ENCODE measurements at regions not wholly inside any gene's neighbourhood (a gene's known extent, or its start where the extent isn't known, plus 50 kb on each side); places are given as distances from the start of the nearest gene placed in this dataset.

- FAIRE-seq: no peak
These were observed 139.0 kb upstream of the KCNMB2 start for GRCh38 chr3:178397202-178397601.

GRCh38 chr3:178397836-178398235 lies 138.4 kb upstream of the KCNMB2 start:
- FAIRE-seq: no peak

- no peak for FAIRE-seq
These were observed 131.3 kb upstream of the KCNMB2 start for GRCh38 chr3:178404961-178405360.

GRCh38 chr3:178405531-178405930 lies 130.7 kb upstream of the KCNMB2 start:
- FAIRE-seq: no peak

GRCh38 chr3:178406206-178406605 lies 130.0 kb upstream of the KCNMB2 start:
- no peak for FAIRE-seq

GRCh38 chr3:178415384-178415783 lies 120.9 kb upstream of the KCNMB2 start:
- FAIRE-seq: no peak

GRCh38 chr3:178417736-178418135 lies 118.5 kb upstream of the KCNMB2 start:
- no peak for FAIRE-seq

GRCh38 chr3:178419071-178419470 lies 117.2 kb upstream of the KCNMB2 start:
- FAIRE-seq: no peak

GRCh38 chr3:178420033-178420432 lies 116.2 kb upstream of the KCNMB2 start:
- FAIRE-seq: no peak

GRCh38 chr3:178421069-178421468 lies 115.2 kb upstream of the KCNMB2 start:
- no peak for FAIRE-seq

- FAIRE-seq: no peak
These were observed 113.8 kb upstream of the KCNMB2 start for GRCh38 chr3:178422406-178422805.

- FAIRE-seq: no peak
These were observed 108.2 kb upstream of the KCNMB2 start for GRCh38 chr3:178428037-178428436.

- FAIRE-seq: peak; percentile 11
These were observed 101.9 kb upstream of the KCNMB2 start for GRCh38 chr3:178434206-178434805.

GRCh38 chr3:178435575-178435974 lies 100.7 kb upstream of the KCNMB2 start:
- FAIRE-seq: no peak

- peak; percentile 89 for FAIRE-seq
These were observed 99.5 kb upstream of the KCNMB2 start for GRCh38 chr3:178436773-178437172.

GRCh38 chr3:178437236-178437635 lies 99.0 kb upstream of the KCNMB2 start:
- FAIRE-seq: no peak

- FAIRE-seq: no peak
These were observed 96.7 kb upstream of the KCNMB2 start for GRCh38 chr3:178439504-178439903.

GRCh38 chr3:178440043-178440442 lies 96.2 kb upstream of the KCNMB2 start:
- FAIRE-seq: no peak

GRCh38 chr3:178443634-178444033 lies 92.6 kb upstream of the KCNMB2 start:
- no peak for FAIRE-seq

- no peak for FAIRE-seq
These were observed 91.1 kb upstream of the KCNMB2 start for GRCh38 chr3:178445139-178445538.

- FAIRE-seq: no peak
These were observed 90.2 kb upstream of the KCNMB2 start for GRCh38 chr3:178446059-178446458.

GRCh38 chr3:178450476-178450875 lies 85.8 kb upstream of the KCNMB2 start:
- no peak for FAIRE-seq

GRCh38 chr3:178451799-178452198 lies 84.4 kb upstream of the KCNMB2 start:
- no peak for FAIRE-seq

GRCh38 chr3:178454726-178455125 lies 81.5 kb upstream of the KCNMB2 start:
- no peak for FAIRE-seq

- FAIRE-seq: no peak
These were observed 81.0 kb upstream of the KCNMB2 start for GRCh38 chr3:178455226-178455625.

- FAIRE-seq: no peak
These were observed 80.3 kb upstream of the KCNMB2 start for GRCh38 chr3:178455946-178456345.

All from A204.1 (cell line).